Effector memory CD8-positive, alpha-beta T cell (primary cell): ENCODE measurements at regions not wholly inside any gene's neighbourhood (a gene's known extent, or its start where the extent isn't known, plus 50 kb on each side); places are given as distances from the start of the nearest gene placed in this dataset.

Experiments
- ATAC-seq: fragments of 150-1000 bp; cut with Tn5 transposase; replicated peaks from 2 replicates; pipeline ENCODE4 v1.10.0; 2021; ENCODE audit warnings: mild to moderate bottlenecking, moderate library complexity
- DNase-seq, 3 experiments: peaks; one replicate each; pipeline ENCODE4 v3.0.0; 2021
- H3K27ac Mint-ChIP-seq, 2 donors: one replicate each; pipeline ENCODE4 v1.8.0; 2022; ENCODE audit warnings: mild to moderate bottlenecking in 2 of 2, mixed read lengths in 2 of 2, moderate library complexity in 2 of 2
- H3K27me3 Mint-ChIP-seq, 2 donors: one replicate each; pipeline ENCODE4 v1.8.0; 2022; ENCODE audit warnings: mixed read lengths in 2 of 2
- H3K36me3 Mint-ChIP-seq: one replicate; pipeline ENCODE4 v1.8.0; 2022; ENCODE audit warnings: mild to moderate bottlenecking, moderate library complexity, mixed read lengths; ENCODE audit not compliant: insufficient read depth
- H3K4me1 Mint-ChIP-seq, 2 donors: one replicate each; pipeline ENCODE4 v1.8.0; 2022; ENCODE audit warnings: low read depth in 2 of 2, mixed read lengths in 2 of 2
- H3K4me3 Mint-ChIP-seq, 2 donors: one replicate each; pipeline ENCODE4 v1.8.0; 2022; ENCODE audit warnings: mild to moderate bottlenecking in 2 of 2, mixed read lengths in 2 of 2, moderate library complexity in 2 of 2
- H3K9me3 Mint-ChIP-seq, 2 donors: one replicate each; pipeline ENCODE4 v1.8.0; 2022; ENCODE audit warnings: mixed read lengths in 2 of 2

GRCh38 chr4:89619206-89619962 lies 217.6 kb downstream of the SNCA start:
- Mint-ChIP-seq H3K27ac (no peak overlapping the region), H3K9me3 (no peaks in the 10 kb centered on the region), H3K4me3 (no peak overlapping the region), H3K36me3 (no peaks in the 10 kb centered on the region), H3K27me3 (peaks cover 6 to 14% of the 10 kb centered on the region in 2 donors), H3K4me1 (no peaks in the 10 kb centered on the region)
- no peak for ATAC-seq
- DNase-seq: no peak

DNA sequence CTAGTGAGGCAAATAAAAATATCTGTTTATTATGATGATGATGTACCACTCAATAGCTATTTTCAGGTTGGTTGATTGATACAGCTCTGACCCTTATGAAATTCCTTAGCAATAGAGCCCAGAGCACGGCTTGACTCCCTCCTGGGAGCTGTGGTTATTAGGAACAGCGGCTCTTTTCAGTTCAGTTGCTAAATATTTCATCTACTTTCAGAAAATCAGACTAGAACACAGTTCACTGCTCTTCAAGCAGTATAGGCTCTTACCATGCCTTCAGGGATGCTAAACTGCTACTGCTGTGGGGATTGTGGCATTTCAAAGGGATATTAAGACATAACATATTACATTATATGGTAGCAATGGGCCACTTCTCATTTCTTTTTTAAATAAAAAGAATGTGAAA lies 218.8 kb downstream of the SNCA start:
- Mint-ChIP-seq H3K9me3 (no peaks in the 10 kb centered on the region), H3K36me3 (no peaks in the 10 kb centered on the region), H3K4me1 (no peaks in the 10 kb centered on the region), H3K27ac (no peak overlapping the region), H3K4me3 (no peak overlapping the region), H3K27me3 (peaks cover 6 to 14% of the 10 kb centered on the region in 2 donors)
- ATAC-seq (no peak), DNase-seq (no peak)

DNA sequence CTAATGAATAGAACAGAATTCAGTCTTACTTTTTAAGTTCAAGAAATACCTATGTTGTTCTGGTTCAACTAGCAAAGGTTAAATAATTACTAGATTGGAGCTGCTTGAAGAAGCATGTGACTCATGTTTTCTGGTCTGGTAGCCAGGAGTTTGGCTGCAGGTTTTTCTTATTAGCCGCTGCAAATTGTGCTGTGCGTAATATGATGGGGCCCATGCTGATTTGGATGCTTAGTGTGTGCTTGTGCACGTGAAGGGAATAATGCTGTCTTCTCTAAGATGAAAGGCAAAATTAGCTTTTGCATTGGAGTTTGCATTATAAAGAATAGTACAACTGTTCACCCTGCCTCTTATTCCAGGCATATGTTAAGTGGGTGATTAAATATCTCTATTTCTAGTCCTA lies 219.6 kb downstream of the SNCA start:
- no peak for ATAC-seq

GRCh38 chr4:89616382-89616781 lies 220.6 kb downstream of the SNCA start:
- no peak overlapping the region for H3K4me3 Mint-ChIP-seq
- DNase-seq: no peak
- peaks cover 6 to 17% of the 10 kb centered on the region in 2 donors for H3K27me3 Mint-ChIP-seq
- H3K36me3 Mint-ChIP-seq: no peaks in the 10 kb centered on the region
- no peak for ATAC-seq
- no peaks in the 10 kb centered on the region for H3K9me3 Mint-ChIP-seq
- no peak overlapping the region for H3K27ac Mint-ChIP-seq
- no peaks in the 10 kb centered on the region for H3K4me1 Mint-ChIP-seq

More for the DNA sequence above, 219.6 kb downstream of the SNCA start:
- H3K27ac Mint-ChIP-seq: no peak overlapping the region
- peaks cover 6 to 17% of the 10 kb centered on the region in 2 donors for H3K27me3 Mint-ChIP-seq
- H3K4me3 Mint-ChIP-seq: no peak overlapping the region
- no peaks in the 10 kb centered on the region for H3K36me3 Mint-ChIP-seq
- DNase-seq: no peak
- no peaks in the 10 kb centered on the region for H3K4me1 Mint-ChIP-seq
- H3K9me3 Mint-ChIP-seq: no peaks in the 10 kb centered on the region

DNA sequence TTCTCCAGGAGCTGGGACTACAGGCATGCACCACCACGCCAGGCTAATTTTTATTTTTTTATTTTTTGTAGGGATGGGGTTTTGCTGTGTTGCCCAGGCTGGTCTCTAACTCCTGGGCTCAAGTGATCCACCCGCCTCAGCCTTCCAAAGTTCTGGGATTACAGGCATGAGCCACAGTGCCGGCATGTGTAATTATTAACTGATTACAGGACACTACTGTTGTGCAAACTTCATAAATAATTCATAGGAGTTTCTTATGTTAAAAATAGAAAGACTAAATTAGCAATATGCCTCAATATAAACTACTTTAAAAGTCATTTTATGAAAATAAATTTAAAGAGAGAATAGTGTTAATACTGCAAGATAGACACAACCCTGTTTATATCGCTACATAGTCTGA lies 221.9 kb downstream of the SNCA start:
- H3K4me3 Mint-ChIP-seq: no peak overlapping the region

DNA sequence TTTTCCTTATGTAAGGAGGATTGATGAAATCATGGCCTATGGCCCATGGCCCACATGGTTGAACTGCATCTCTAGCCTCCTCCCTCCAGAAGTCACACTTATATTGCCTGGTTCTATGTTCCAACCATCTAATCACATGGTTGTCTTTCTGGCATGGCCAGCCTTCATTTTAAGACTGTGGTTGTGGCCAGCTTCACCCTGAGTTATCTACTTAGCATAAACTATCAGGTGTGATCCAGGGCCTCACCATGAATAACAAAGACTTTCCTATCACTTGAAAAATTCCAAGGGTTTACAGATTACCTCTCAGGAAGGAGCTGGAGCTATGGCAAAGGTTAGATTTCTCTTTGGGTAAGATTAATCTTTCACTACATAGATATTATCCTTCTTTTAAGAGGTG lies 222.8 kb downstream of the SNCA start:
- Mint-ChIP-seq H3K36me3 (no peaks in the 10 kb centered on the region), H3K4me3 (no peak overlapping the region), H3K9me3 (no peaks in the 10 kb centered on the region), H3K4me1 (no peaks in the 10 kb centered on the region), H3K27me3 (peaks cover 6 to 15% of the 10 kb centered on the region in 2 donors), H3K27ac (no peak overlapping the region)
- no peak for DNase-seq
- no peak for ATAC-seq

More for the DNA sequence above, 221.9 kb downstream of the SNCA start:
- ATAC-seq (no peak), DNase-seq (no peak)
- Mint-ChIP-seq H3K4me1 (no peaks in the 10 kb centered on the region), H3K9me3 (no peaks in the 10 kb centered on the region), H3K27ac (no peak overlapping the region), H3K36me3 (no peaks in the 10 kb centered on the region), H3K27me3 (peaks cover 6 to 17% of the 10 kb centered on the region in 2 donors)

- no peak overlapping the region for H3K4me3 Mint-ChIP-seq
- ATAC-seq (no peak), DNase-seq (no peak)
- no peaks in the 10 kb centered on the region for H3K36me3 Mint-ChIP-seq
- H3K4me1 Mint-ChIP-seq: no peaks in the 10 kb centered on the region
- no peak overlapping the region for H3K27ac Mint-ChIP-seq
- peaks cover 0 to 4% of the 10 kb centered on the region in 2 donors for H3K27me3 Mint-ChIP-seq
- no peaks in the 10 kb centered on the region for H3K9me3 Mint-ChIP-seq
Observed at GRCh38 chr4:89610236-89610635, 226.7 kb downstream of the SNCA start.

GRCh38 chr4:89609756-89610155 lies 227.2 kb downstream of the SNCA start:
- H3K36me3 Mint-ChIP-seq: no peaks in the 10 kb centered on the region
- no peak overlapping the region for H3K4me3 Mint-ChIP-seq
- no peak overlapping the region for H3K27ac Mint-ChIP-seq
- no peaks in the 10 kb centered on the region for H3K9me3 Mint-ChIP-seq
- H3K4me1 Mint-ChIP-seq: no peaks in the 10 kb centered on the region
- DNase-seq: no peak
- ATAC-seq: no peak
- peaks cover 3 to 4% of the 10 kb centered on the region in 2 donors for H3K27me3 Mint-ChIP-seq

DNA sequence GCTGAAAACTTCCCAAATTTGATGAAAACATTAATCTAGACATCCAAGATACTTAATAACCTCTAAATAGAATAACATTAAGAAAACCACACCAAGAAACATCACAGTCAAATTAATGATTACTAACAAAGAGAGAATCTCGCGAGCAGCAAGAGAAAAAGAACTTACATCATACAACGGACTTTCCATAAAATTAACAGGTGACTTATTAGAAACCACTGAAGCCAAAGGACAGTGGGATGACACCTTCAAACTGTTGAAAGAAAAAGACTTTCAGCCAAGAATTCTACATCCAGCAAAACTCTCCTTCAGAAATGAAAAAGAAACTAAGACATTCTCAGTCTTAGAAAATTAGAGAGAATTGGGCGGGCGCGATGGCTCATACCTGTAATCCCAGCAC lies 232.0 kb downstream of the SNCA start:
- no peaks in the 10 kb centered on the region for H3K36me3 Mint-ChIP-seq
- H3K27ac Mint-ChIP-seq: no peak overlapping the region
- ATAC-seq: no peak
- peaks cover 18 to 19% of the 10 kb centered on the region in 2 donors for H3K27me3 Mint-ChIP-seq
- H3K4me1 Mint-ChIP-seq: no peaks in the 10 kb centered on the region
- H3K4me3 Mint-ChIP-seq: no peak overlapping the region
- H3K9me3 Mint-ChIP-seq: no peaks in the 10 kb centered on the region
- no peak for DNase-seq

GRCh38 chr4:89599026-89599425 lies 237.9 kb downstream of the SNCA start:
- Mint-ChIP-seq H3K27me3 (peaks cover 10 to 18% of the 10 kb centered on the region in 2 donors), H3K4me3 (no peak overlapping the region), H3K36me3 (no peaks in the 10 kb centered on the region), H3K4me1 (no peaks in the 10 kb centered on the region), H3K9me3 (no peaks in the 10 kb centered on the region), H3K27ac (no peak overlapping the region)
- no peak for DNase-seq
- no peak for ATAC-seq

GRCh38 chr4:89598602-89599001 lies 238.4 kb downstream of the SNCA start:
- Mint-ChIP-seq H3K4me3 (no peak overlapping the region), H3K9me3 (no peaks in the 10 kb centered on the region), H3K4me1 (no peaks in the 10 kb centered on the region), H3K36me3 (no peaks in the 10 kb centered on the region), H3K27ac (no peak overlapping the region), H3K27me3 (peaks cover 6 to 16% of the 10 kb centered on the region in 2 donors)
- DNase-seq (no peak), ATAC-seq (no peak)

- H3K4me3 Mint-ChIP-seq: no peak overlapping the region
- ATAC-seq: no peak
- H3K27me3 Mint-ChIP-seq: peaks cover 0 to 2% of the 10 kb centered on the region in 2 donors
- H3K9me3 Mint-ChIP-seq: no peaks in the 10 kb centered on the region
- no peaks in the 10 kb centered on the region for H3K4me1 Mint-ChIP-seq
- no peak for DNase-seq
- H3K36me3 Mint-ChIP-seq: no peaks in the 10 kb centered on the region
- H3K27ac Mint-ChIP-seq: no peak overlapping the region
Observed at GRCh38 chr4:89595125-89595789, 241.7 kb downstream of the SNCA start.

GRCh38 chr4:89590128-89590527 lies 246.8 kb downstream of the SNCA start:
- no peaks in the 10 kb centered on the region for H3K9me3 Mint-ChIP-seq
- no peaks in the 10 kb centered on the region for H3K36me3 Mint-ChIP-seq
- H3K27ac Mint-ChIP-seq: no peak overlapping the region
- H3K4me3 Mint-ChIP-seq: no peak overlapping the region
- no peaks in the 10 kb centered on the region for H3K4me1 Mint-ChIP-seq
- peaks cover 10% of the 10 kb centered on the region in 2 donors for H3K27me3 Mint-ChIP-seq
- ATAC-seq (no peak), DNase-seq (no peak)

- no peak overlapping the region for H3K4me3 Mint-ChIP-seq
- ATAC-seq (no peak), DNase-seq (no peak)
- no peak overlapping the region for H3K27ac Mint-ChIP-seq
- no peaks in the 10 kb centered on the region for H3K4me1 Mint-ChIP-seq
- peaks cover 10 to 14% of the 10 kb centered on the region in 2 donors for H3K27me3 Mint-ChIP-seq
- H3K36me3 Mint-ChIP-seq: no peaks in the 10 kb centered on the region
- no peaks in the 10 kb centered on the region for H3K9me3 Mint-ChIP-seq
Observed at GRCh38 chr4:89588421-89588820, 248.5 kb downstream of the SNCA start.
